ENCODE measurements at regions not wholly inside any gene's neighbourhood (a gene's known extent, or its start where the extent isn't known, plus 50 kb on each side); places are given as distances from the start of the nearest gene placed in this dataset.

- Histone ChIP-seq H4K5ac (ENCODE audit: insufficient read length, low read depth, low read length) (no peak overlapping the region), H3K79me2 (ENCODE audit: insufficient read depth, low read length) (no peaks in the 10 kb centered on the region), H2AK5ac (ENCODE audit: insufficient read length, low read length) (no peak overlapping the region), H4K8ac (replicated peaks; ENCODE audit: insufficient read length, low read depth, low read length) (no peak overlapping the region), H2AFZ (ENCODE audit: low read length) (no peak overlapping the region), H2BK5ac (ENCODE audit: insufficient read length, low read length) (no peak overlapping the region), H3K23me2 (ENCODE audit: insufficient read length, low read depth, low read length, poor library complexity, severe bottlenecking) (no peaks in the 10 kb centered on the region), H3K14ac (ENCODE audit: insufficient read depth, low read length) (no peak overlapping the region), H4K20me1 (ENCODE audit: control insufficient read depth, insufficient read depth, insufficient read length) (no peaks in the 10 kb centered on the region), H2BK120ac (ENCODE audit: low read depth, low read length, poor library complexity, severe bottlenecking) (no peak overlapping the region), H3T11ph (ENCODE audit: low read length) (no peak overlapping the region), H3K27ac (ENCODE audit: insufficient read length, low read depth, low read length) (no peak overlapping the region), H4K91ac (ENCODE audit: insufficient read length, low read depth, low read length) (no peak overlapping the region), H3K23ac (ENCODE audit: insufficient read length, low read depth, low read length) (no peak overlapping the region), H3K4me2 (ENCODE audit: insufficient read depth, insufficient read length, low read length) (no peak overlapping the region), H3K79me1 (ENCODE audit: insufficient read depth, low read depth, low read length, poor library complexity, severe bottlenecking) (no peaks in the 10 kb centered on the region), H3K9ac (ENCODE audit: extremely low read depth, insufficient read length, low read length) (no peak overlapping the region), H3K27me3 (ENCODE audit: insufficient read depth, low read length) (no peaks in the 10 kb centered on the region), H2BK15ac (ENCODE audit: low read depth, low read length) (no peak overlapping the region), H3K4ac (ENCODE audit: low read depth, low read length) (no peak overlapping the region), H2BK20ac (ENCODE audit: low read depth, low read length, poor library complexity, severe bottlenecking) (no peak overlapping the region), H3K18ac (ENCODE audit: insufficient read length, low read depth, low read length) (no peak overlapping the region), H2BK12ac (ENCODE audit: insufficient read length, low read depth, low read length) (no peak overlapping the region), H3K9me3 (ENCODE audit: control insufficient read depth, low read depth, low read length) (no peaks in the 10 kb centered on the region), H3K4me1 (ENCODE audit: insufficient read depth, low read length) (no peaks in the 10 kb centered on the region; the same call in 1 of the 2 replicates), H3K56ac (ENCODE audit: insufficient read length, low read depth, low read length) (no peak overlapping the region)
- Mint-ChIP-seq H3K27me3 (ENCODE audit: low read depth) (peaks cover 4% of the 10 kb centered on the region), H3K36me3 (ENCODE audit: insufficient read depth in 1 of 3, low read depth in 3 of 3) (no peaks in the 10 kb centered on the region), H3K27ac (no peak overlapping the region), H3K9me3 (no peaks in the 10 kb centered on the region), H3K4me3 (no peak overlapping the region), H3K4me1 (peaks cover 18 to 21% of the 10 kb centered on the region in 2 experiments)
- DNase-seq, result no peak
- TF ChIP-seq CTCF (conservative IDR thresholded peaks at IDR 0.05), result no peak
- no CpG with 5 or more reads among the region's 2 CpGs for WGBS (ENCODE audit: extremely low coverage, insufficient read length, low lambda C conversion rate)
Observed at GRCh38 chr20:57777911-57778310, 68.1 kb upstream of the PMEPA1 start.
